Caco-2 (cell line): ENCODE measurements at regions not wholly inside any gene's neighbourhood (a gene's known extent, or its start where the extent isn't known, plus 50 kb on each side); places are given as distances from the start of the nearest gene placed in this dataset.

ENCODE experiments used
- BruUV-seq: library from RNA; stranded (reverse); fragments of 400-500 nt; replicated peaks from 2 replicates; lab custom pipeline; 2021; lab: Mats Ljungman, UMichigan
- CTCF ChIA-PET: fragments of 300-600 bp; sonication (Branson Sonifier 250); formaldehyde crosslinking; loops from one replicate; lab custom pipeline; 2022; ENCODE audit warnings: antibody characterized with exemption; lab: Charles Lee
- POLR2A ChIA-PET: fragments of 300-600 bp; sonication (Branson Sonifier 250); formaldehyde crosslinking; loops from one replicate; lab custom pipeline; 2022; ENCODE audit warnings: antibody characterized with exemption; lab: Charles Lee
- DNase-seq, 2 experiments: peaks; one replicate each; pipeline versions ENCODE4 v3.0.0 to v3.0.0-alpha.2; 2020 to 2022
- H3K27me3 ChIP-seq: replicated peaks from 2 replicates; pipeline ENCODE4 v1.6.0; 2011; ENCODE audit warnings: low read length; ENCODE audit not compliant: control insufficient read depth, insufficient read depth
- H3K36me3 ChIP-seq: 2 replicates; pipeline ENCODE4 v1.5.1; 2011; ENCODE audit warnings: low read length; ENCODE audit not compliant: control insufficient read depth, insufficient read depth
- H3K4me1 ChIP-seq: fragments of 250-450 bp; sonication (Bioruptor Pico); 2 replicates; pipeline ENCODE4 v1.5.1; 2020; ENCODE audit warnings: mild to moderate bottlenecking
- H3K4me3 ChIP-seq: 2 replicates; pipeline ENCODE4 v1.5.1; 2011; ENCODE audit warnings: low read depth, mild to moderate bottlenecking, control low read depth, low read length
- H3K9me3 ChIP-seq: fragments of 250-450 bp; sonication (Bioruptor Pico); 2 replicates; pipeline ENCODE4 v1.5.1; 2020; ENCODE audit warnings: mild to moderate bottlenecking, moderate library complexity
- H3K27ac Mint-ChIP-seq: one replicate; pipeline ENCODE4 v1.8.0; 2022; ENCODE audit warnings: mixed read lengths; ENCODE audit not compliant: unreplicated experiment
- H3K27me3 Mint-ChIP-seq: one replicate; pipeline ENCODE4 v1.8.0; 2022; ENCODE audit warnings: mixed read lengths; ENCODE audit not compliant: insufficient read depth, unreplicated experiment
- H3K36me3 Mint-ChIP-seq: one replicate; pipeline ENCODE4 v1.8.0; 2022; ENCODE audit warnings: mild to moderate bottlenecking, mixed read lengths; ENCODE audit not compliant: insufficient read depth, unreplicated experiment
- H3K4me1 Mint-ChIP-seq: one replicate; pipeline ENCODE4 v1.8.0; 2022; ENCODE audit warnings: low read depth, mixed read lengths; ENCODE audit not compliant: unreplicated experiment
- H3K4me3 Mint-ChIP-seq: one replicate; pipeline ENCODE4 v1.8.0; 2022; ENCODE audit warnings: mild to moderate bottlenecking, moderate library complexity, mixed read lengths; ENCODE audit not compliant: unreplicated experiment
- H3K9me3 Mint-ChIP-seq: one replicate; pipeline ENCODE4 v1.8.0; 2022; ENCODE audit warnings: mixed read lengths; ENCODE audit not compliant: unreplicated experiment
- CTCF ChIP-seq, 2 experiments: fragments of 200-600 bp in 1 of 2; IDR thresholded peaks; 1 replicate in 1 of 2; 2 replicates in 1 of 2; pipeline versions ENCODE4 v1.5.1 to v1.8.0; 2011 to 2022; ENCODE audit warnings: antibody characterized with exemption in 1 of 2, control low read depth in 1 of 2, inconsistent platforms in 1 of 2, low read depth in 1 of 2, low read length in 1 of 2, mild to moderate bottlenecking in 1 of 2, moderate library complexity in 1 of 2; ENCODE audit not compliant: insufficient read depth in 1 of 2, severe bottlenecking in 1 of 2, unreplicated experiment in 1 of 2
- intact Hi-C: fragments of 100-400 bp; cut with micrococcal nuclease; formaldehyde crosslinking; loops from one replicate; pipeline ENCODE4 v1.10.0; 2022; ENCODE audit not compliant: unreplicated experiment

DNA sequence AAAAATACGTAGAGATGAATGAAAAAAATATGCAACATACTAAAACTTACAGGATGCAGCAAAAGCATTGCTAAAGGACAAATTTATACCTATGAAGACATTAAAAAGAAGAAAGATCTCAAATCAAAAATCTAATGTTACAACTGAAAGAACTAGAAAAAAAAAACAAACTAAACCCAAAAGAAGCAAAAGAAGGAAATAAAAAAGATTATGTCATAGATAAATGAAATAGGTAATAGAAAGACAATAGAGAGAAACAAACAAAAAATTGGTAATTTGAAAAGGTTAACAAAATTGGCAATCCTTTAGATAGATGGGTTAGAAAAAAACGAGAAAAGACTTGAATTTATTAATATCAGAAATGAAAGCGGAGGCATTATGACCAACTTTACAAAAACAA lies 1000.2 kb downstream of the TLE4 start:
- Histone ChIP-seq H3K27me3 (no peaks in the 10 kb centered on the region), H3K9me3 (no peaks in the 10 kb centered on the region), H3K36me3 (no peaks in the 10 kb centered on the region), H3K4me1 (no peaks in the 10 kb centered on the region), H3K4me3 (no peak overlapping the region)
- Mint-ChIP-seq H3K9me3 (no peaks in the 10 kb centered on the region), H3K27ac (no peak overlapping the region), H3K4me1 (no peaks in the 10 kb centered on the region), H3K27me3 (no peaks in the 10 kb centered on the region), H3K4me3 (no peak overlapping the region), H3K36me3 (no peaks in the 10 kb centered on the region)
- ChIA-PET CTCF (no interaction called here), POLR2A (no interaction called here)
- intact Hi-C loops: no loop called here
- no peak for DNase-seq
- no TSS peak for BruUV-seq
- TF ChIP-seq CTCF (IDR thresholded peaks at IDR 0.05; ENCODE audit: insufficient read depth in 1 of 2, low read depth in 1 of 2, low read length in 1 of 2, severe bottlenecking in 1 of 2, unreplicated experiment in 1 of 2): no peak

GRCh38 chr9:80569236-80569635 lies 997.5 kb downstream of the TLE4 start:
- H3K9me3 ChIP-seq: no peaks in the 10 kb centered on the region
- TF ChIP-seq CTCF (IDR thresholded peaks at IDR 0.05; ENCODE audit: insufficient read depth in 1 of 2, low read depth in 1 of 2, low read length in 1 of 2, severe bottlenecking in 1 of 2, unreplicated experiment in 1 of 2): no peak

GRCh38 chr9:80561526-80561925 lies 989.8 kb downstream of the TLE4 start:
- BruUV-seq: no TSS peak
- H3K4me1 Mint-ChIP-seq: no peaks in the 10 kb centered on the region

More at GRCh38 chr9:80569236-80569635, 997.5 kb downstream of the TLE4 start:
- H3K4me1 Mint-ChIP-seq: no peaks in the 10 kb centered on the region
- H3K4me3 Mint-ChIP-seq: no peak overlapping the region
- BruUV-seq: no TSS peak
- no peak overlapping the region for H3K27ac Mint-ChIP-seq
- DNase-seq: no peak
- no peaks in the 10 kb centered on the region for H3K27me3 ChIP-seq
- no peaks in the 10 kb centered on the region for H3K4me1 ChIP-seq
- H3K36me3 Mint-ChIP-seq: no peaks in the 10 kb centered on the region
- POLR2A ChIA-PET: no interaction called here
- H3K4me3 ChIP-seq: no peak overlapping the region
- H3K36me3 ChIP-seq: no peaks in the 10 kb centered on the region
- no peaks in the 10 kb centered on the region for H3K9me3 Mint-ChIP-seq
- H3K27me3 Mint-ChIP-seq: no peaks in the 10 kb centered on the region
- CTCF ChIA-PET: no interaction called here
- intact Hi-C loops: no loop called here

More at GRCh38 chr9:80561526-80561925, 989.8 kb downstream of the TLE4 start:
- no peaks in the 10 kb centered on the region for H3K27me3 ChIP-seq
- H3K4me3 ChIP-seq: no peak overlapping the region
- no peaks in the 10 kb centered on the region for H3K9me3 Mint-ChIP-seq
- no peak overlapping the region for H3K4me3 Mint-ChIP-seq
- no peak overlapping the region for H3K27ac Mint-ChIP-seq
- H3K36me3 Mint-ChIP-seq: no peaks in the 10 kb centered on the region
- CTCF ChIA-PET: no interaction called here
- H3K4me1 ChIP-seq: no peaks in the 10 kb centered on the region
- H3K36me3 ChIP-seq: no peaks in the 10 kb centered on the region
- no peaks in the 10 kb centered on the region for H3K27me3 Mint-ChIP-seq
- POLR2A ChIA-PET: no interaction called here
- no peak for TF ChIP-seq CTCF (IDR thresholded peaks at IDR 0.05; ENCODE audit: insufficient read depth in 1 of 2, low read depth in 1 of 2, low read length in 1 of 2, severe bottlenecking in 1 of 2, unreplicated experiment in 1 of 2)
- H3K9me3 ChIP-seq: no peaks in the 10 kb centered on the region
- DNase-seq: no peak
- intact Hi-C loops: no loop called here
